Caco-2 (cell line): ENCODE measurements at regions not wholly inside any gene's neighbourhood (a gene's known extent, or its start where the extent isn't known, plus 50 kb on each side); places are given as distances from the start of the nearest gene placed in this dataset.
"Not testable (repeated sequence)": the region's sequence is repeated elsewhere in the genome, so short reads cannot be mapped to it uniquely, and the experiment has no call there.

Experiments used
- BruUV-seq: library from RNA; stranded (reverse); fragments of 400-500 nt; replicated peaks from 2 replicates; lab custom pipeline; 2021; lab: Mats Ljungman, UMichigan
- CTCF ChIA-PET: fragments of 300-600 bp; sonication (Branson Sonifier 250); formaldehyde crosslinking; loops from one replicate; lab custom pipeline; 2022; ENCODE audit warnings: antibody characterized with exemption; lab: Charles Lee
- POLR2A ChIA-PET: fragments of 300-600 bp; sonication (Branson Sonifier 250); formaldehyde crosslinking; loops from one replicate; lab custom pipeline; 2022; ENCODE audit warnings: antibody characterized with exemption; lab: Charles Lee
- DNase-seq, 2 experiments: peaks; one replicate each; pipeline versions ENCODE4 v3.0.0 to v3.0.0-alpha.2; 2020 to 2022
- H3K27me3 ChIP-seq: replicated peaks from 2 replicates; pipeline ENCODE4 v1.6.0; 2011; ENCODE audit warnings: low read length; ENCODE audit not compliant: control insufficient read depth, insufficient read depth
- H3K36me3 ChIP-seq: 2 replicates; pipeline ENCODE4 v1.5.1; 2011; ENCODE audit warnings: low read length; ENCODE audit not compliant: control insufficient read depth, insufficient read depth
- H3K4me1 ChIP-seq: fragments of 250-450 bp; sonication (Bioruptor Pico); 2 replicates; pipeline ENCODE4 v1.5.1; 2020; ENCODE audit warnings: mild to moderate bottlenecking
- H3K4me3 ChIP-seq: 2 replicates; pipeline ENCODE4 v1.5.1; 2011; ENCODE audit warnings: low read depth, mild to moderate bottlenecking, control low read depth, low read length
- H3K9me3 ChIP-seq: fragments of 250-450 bp; sonication (Bioruptor Pico); 2 replicates; pipeline ENCODE4 v1.5.1; 2020; ENCODE audit warnings: mild to moderate bottlenecking, moderate library complexity
- H3K27ac Mint-ChIP-seq: one replicate; pipeline ENCODE4 v1.8.0; 2022; ENCODE audit warnings: mixed read lengths; ENCODE audit not compliant: unreplicated experiment
- H3K27me3 Mint-ChIP-seq: one replicate; pipeline ENCODE4 v1.8.0; 2022; ENCODE audit warnings: mixed read lengths; ENCODE audit not compliant: insufficient read depth, unreplicated experiment
- H3K36me3 Mint-ChIP-seq: one replicate; pipeline ENCODE4 v1.8.0; 2022; ENCODE audit warnings: mild to moderate bottlenecking, mixed read lengths; ENCODE audit not compliant: insufficient read depth, unreplicated experiment
- H3K4me1 Mint-ChIP-seq: one replicate; pipeline ENCODE4 v1.8.0; 2022; ENCODE audit warnings: low read depth, mixed read lengths; ENCODE audit not compliant: unreplicated experiment
- H3K4me3 Mint-ChIP-seq: one replicate; pipeline ENCODE4 v1.8.0; 2022; ENCODE audit warnings: mild to moderate bottlenecking, moderate library complexity, mixed read lengths; ENCODE audit not compliant: unreplicated experiment
- H3K9me3 Mint-ChIP-seq: one replicate; pipeline ENCODE4 v1.8.0; 2022; ENCODE audit warnings: mixed read lengths; ENCODE audit not compliant: unreplicated experiment
- intact Hi-C: fragments of 100-400 bp; cut with micrococcal nuclease; formaldehyde crosslinking; loops from one replicate; pipeline ENCODE4 v1.10.0; 2022; ENCODE audit not compliant: unreplicated experiment
- TF ChIP-seq, protein P1 (sequence below), 2 experiments: fragments of 200-600 bp in 1 of 2; IDR thresholded peaks; 1 replicate in 1 of 2; 2 replicates in 1 of 2; pipeline versions ENCODE4 v1.5.1 to v1.8.0; 2011 to 2022; ENCODE audit warnings: antibody characterized with exemption in 1 of 2, control low read depth in 1 of 2, inconsistent platforms in 1 of 2, low read depth in 1 of 2, low read length in 1 of 2, mild to moderate bottlenecking in 1 of 2, moderate library complexity in 1 of 2; ENCODE audit not compliant: insufficient read depth in 1 of 2, severe bottlenecking in 1 of 2, unreplicated experiment in 1 of 2

DNA sequence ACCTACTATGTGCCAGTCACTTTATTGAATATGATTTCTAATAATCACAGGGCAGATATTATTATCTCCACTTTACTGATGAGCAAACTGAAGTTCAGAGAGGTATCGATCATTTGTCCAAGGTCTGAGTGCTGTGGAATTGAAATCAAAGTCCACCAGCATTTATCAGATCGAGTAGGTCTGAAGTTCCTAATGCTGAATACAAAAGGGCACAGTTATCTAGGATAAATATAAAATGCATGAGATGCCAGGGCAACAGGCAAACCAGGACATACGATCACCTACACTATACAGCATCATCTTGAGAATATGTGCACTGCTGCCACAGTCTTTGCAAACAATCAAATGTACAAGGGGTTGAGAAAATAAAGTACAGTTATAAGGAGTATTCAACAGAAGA is 57.2 kb upstream of the SH3RF1 start:
- Histone ChIP-seq H3K27me3 (no peaks in the 10 kb centered on the region), H3K4me3 (no peak overlapping the region), H3K9me3 (no peaks in the 10 kb centered on the region), H3K4me1 (no peaks in the 10 kb centered on the region), H3K36me3 (no peaks in the 10 kb centered on the region)
- no peak for DNase-seq
- Mint-ChIP-seq H3K4me1 (peaks cover 6% of the 10 kb centered on the region), H3K27me3 (no peaks in the 10 kb centered on the region), H3K36me3 (no peaks in the 10 kb centered on the region), H3K27ac (no peak overlapping the region), H3K9me3 (no peaks in the 10 kb centered on the region), H3K4me3 (no peak overlapping the region)
- BruUV-seq, result no TSS peak
- ChIA-PET CTCF (no interaction called here), POLR2A (no interaction called here)
- intact Hi-C loops, result no loop called here
- TF ChIP-seq, protein P1, sequence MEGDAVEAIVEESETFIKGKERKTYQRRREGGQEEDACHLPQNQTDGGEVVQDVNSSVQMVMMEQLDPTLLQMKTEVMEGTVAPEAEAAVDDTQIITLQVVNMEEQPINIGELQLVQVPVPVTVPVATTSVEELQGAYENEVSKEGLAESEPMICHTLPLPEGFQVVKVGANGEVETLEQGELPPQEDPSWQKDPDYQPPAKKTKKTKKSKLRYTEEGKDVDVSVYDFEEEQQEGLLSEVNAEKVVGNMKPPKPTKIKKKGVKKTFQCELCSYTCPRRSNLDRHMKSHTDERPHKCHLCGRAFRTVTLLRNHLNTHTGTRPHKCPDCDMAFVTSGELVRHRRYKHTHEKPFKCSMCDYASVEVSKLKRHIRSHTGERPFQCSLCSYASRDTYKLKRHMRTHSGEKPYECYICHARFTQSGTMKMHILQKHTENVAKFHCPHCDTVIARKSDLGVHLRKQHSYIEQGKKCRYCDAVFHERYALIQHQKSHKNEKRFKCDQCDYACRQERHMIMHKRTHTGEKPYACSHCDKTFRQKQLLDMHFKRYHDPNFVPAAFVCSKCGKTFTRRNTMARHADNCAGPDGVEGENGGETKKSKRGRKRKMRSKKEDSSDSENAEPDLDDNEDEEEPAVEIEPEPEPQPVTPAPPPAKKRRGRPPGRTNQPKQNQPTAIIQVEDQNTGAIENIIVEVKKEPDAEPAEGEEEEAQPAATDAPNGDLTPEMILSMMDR (IDR thresholded peaks at IDR 0.05; ENCODE audit: insufficient read depth in 1 of 2, low read depth in 1 of 2, low read length in 1 of 2, severe bottlenecking in 1 of 2, unreplicated experiment in 1 of 2), result no peak

DNA sequence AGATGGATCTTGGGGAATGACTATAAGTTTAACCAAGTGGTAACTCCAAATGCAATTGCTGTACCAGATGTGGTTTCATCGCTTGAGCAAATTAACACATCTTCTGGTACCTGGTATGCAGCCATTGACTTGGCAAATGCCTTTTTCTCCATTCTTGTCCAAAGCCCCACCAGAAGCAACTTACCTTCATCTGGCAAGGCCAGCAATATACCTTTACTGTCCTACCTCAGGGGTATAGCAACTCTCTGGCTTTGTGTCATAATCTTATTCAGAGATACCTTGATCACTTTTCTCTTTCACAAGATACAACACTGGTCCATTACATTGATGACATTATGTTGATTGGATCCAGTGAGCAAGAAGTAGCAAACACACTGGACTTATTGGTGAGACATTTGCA is 53.2 kb upstream of the SH3RF1 start:
- H3K27me3 Mint-ChIP-seq, CTCF ChIA-PET, H3K4me1 Mint-ChIP-seq, H3K36me3 Mint-ChIP-seq, DNase-seq, H3K4me3 Mint-ChIP-seq, POLR2A ChIA-PET, H3K27me3 ChIP-seq, BruUV-seq, H3K4me3 ChIP-seq, H3K4me1 ChIP-seq, H3K9me3 ChIP-seq, H3K27ac Mint-ChIP-seq, H3K36me3 ChIP-seq, H3K9me3 Mint-ChIP-seq, intact Hi-C loops: not testable (repeated sequence)

DNA sequence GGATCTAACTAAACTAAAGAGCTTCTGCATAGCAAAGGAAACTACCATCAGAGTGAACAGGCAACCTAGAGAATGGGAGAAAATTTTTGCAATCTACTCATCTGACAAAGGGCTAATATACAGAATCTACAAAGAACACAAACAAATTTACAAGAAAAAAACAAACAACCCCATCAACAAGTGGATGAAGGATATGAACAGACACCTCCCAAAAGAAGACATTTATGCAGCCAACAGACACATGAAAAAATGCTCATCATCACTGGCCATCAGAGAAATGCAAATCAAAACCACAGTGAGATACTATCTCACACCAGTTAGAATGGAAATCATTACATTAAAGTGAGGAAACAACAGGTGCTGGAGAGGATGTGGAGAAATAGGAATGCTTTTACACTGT is 52.1 kb upstream of the SH3RF1 start:
- BruUV-seq, POLR2A ChIA-PET, intact Hi-C loops, H3K36me3 Mint-ChIP-seq, H3K4me3 Mint-ChIP-seq, H3K36me3 ChIP-seq, H3K4me1 ChIP-seq, H3K27me3 ChIP-seq, H3K27me3 Mint-ChIP-seq, DNase-seq, H3K9me3 Mint-ChIP-seq, H3K27ac Mint-ChIP-seq, CTCF ChIA-PET, H3K4me3 ChIP-seq, H3K4me1 Mint-ChIP-seq, H3K9me3 ChIP-seq: not testable (repeated sequence)
